ENCODE measurements at regions not wholly inside any gene's neighbourhood (a gene's known extent, or its start where the extent isn't known, plus 50 kb on each side); places are given as distances from the start of the nearest gene placed in this dataset.

DNA sequence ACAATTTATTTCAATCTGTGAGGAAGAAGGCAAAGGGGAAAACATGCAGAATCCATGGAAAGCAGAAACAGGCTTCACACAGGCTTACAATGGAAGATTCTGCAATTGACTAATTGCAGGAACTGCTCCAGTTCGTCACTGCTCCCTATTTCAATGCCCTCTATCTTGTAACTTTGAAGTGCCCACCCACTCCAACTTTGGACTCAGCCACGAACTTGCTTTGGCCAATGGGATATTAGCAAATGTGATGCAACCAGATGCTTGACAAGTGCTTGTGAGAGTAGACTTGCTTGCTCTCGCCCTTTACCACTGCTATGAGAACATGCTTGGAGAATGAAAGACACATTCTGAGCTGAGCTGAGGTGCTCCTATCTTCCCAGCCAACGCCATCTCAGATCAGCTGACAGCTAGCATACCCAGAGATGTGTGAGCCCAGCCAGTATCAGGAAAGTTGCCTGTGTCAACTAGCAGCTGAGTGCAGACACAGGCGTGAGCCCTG lies 105.7 kb upstream of the PTCHD1 start:
- Histone ChIP-seq H3K4me1 (ENCODE audit: insufficient read depth, low read length) (no peaks in the 10 kb centered on the region), H3K9me3 (ENCODE audit: control insufficient read depth in 1 of 2, low read length in 2 of 2) (no peaks in the 10 kb centered on the region), H3K27ac (ENCODE audit: low read depth, low read length) (no peak overlapping the region), H3K27me3 (ENCODE audit: insufficient read depth, low read length) (no peaks in the 10 kb centered on the region), H3K36me3 (ENCODE audit: insufficient read depth, low read length) (no peaks in the 10 kb centered on the region), H3K4me3 (ENCODE audit: low read length in 2 of 2) (no peak overlapping the region)
- H3K9me3 Mint-ChIP-seq = no peaks in the 10 kb centered on the region
- H3K36me3 Mint-ChIP-seq = no peaks in the 10 kb centered on the region
- DNase-seq = no peak
- no peak overlapping the region for H3K4me3 Mint-ChIP-seq
- H3K27ac Mint-ChIP-seq = no peak overlapping the region
- H3K4me1 Mint-ChIP-seq = no peaks in the 10 kb centered on the region
- intact Hi-C loops (cut with micrococcal nuclease) = no loop called here
- ChIA-PET CTCF (ENCODE audit: partially characterized antibody) (no interaction called here), POLR2A (ENCODE audit: partially characterized antibody) (no interaction called here)
- peaks cover 0 to 3% of the 10 kb centered on the region in 2 donors for H3K27me3 Mint-ChIP-seq

DNA sequence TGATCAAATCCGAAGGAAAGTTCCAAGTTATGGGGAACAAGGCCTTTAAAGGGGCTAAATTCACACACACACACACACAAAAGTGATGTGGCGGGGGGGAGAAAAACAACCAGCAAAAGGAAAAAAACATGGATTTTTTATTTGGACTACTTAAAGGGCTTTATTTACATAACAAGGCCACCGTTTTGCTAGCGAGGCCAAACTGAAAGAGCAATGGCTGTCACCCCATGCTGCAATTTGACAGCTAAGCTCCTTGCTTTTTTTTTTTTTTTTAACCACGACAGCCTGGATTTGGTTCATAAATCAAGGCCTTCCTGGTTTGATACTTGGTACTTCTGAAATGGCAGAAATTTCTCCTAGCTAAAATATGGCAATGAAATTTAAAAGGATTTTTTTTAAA lies 99.6 kb upstream of the PTCHD1 start:
- H3K36me3 Mint-ChIP-seq = no peaks in the 10 kb centered on the region
- Histone ChIP-seq H3K4me1 (ENCODE audit: insufficient read depth, low read length) (no peaks in the 10 kb centered on the region), H3K27ac (ENCODE audit: low read depth, low read length) (no peak overlapping the region), H3K4me3 (ENCODE audit: low read length in 2 of 2) (no peak overlapping the region), H3K9me3 (ENCODE audit: control insufficient read depth in 1 of 2, low read length in 2 of 2) (no peaks in the 10 kb centered on the region), H3K36me3 (ENCODE audit: insufficient read depth, low read length) (no peaks in the 10 kb centered on the region), H3K27me3 (ENCODE audit: insufficient read depth, low read length) (no peaks in the 10 kb centered on the region)
- H3K9me3 Mint-ChIP-seq = peaks cover 0 to 2% (median 0%) of the 10 kb centered on the region in 8 donors
- ChIA-PET POLR2A (ENCODE audit: partially characterized antibody) (no interaction called here), CTCF (ENCODE audit: partially characterized antibody) (no interaction called here)
- H3K4me1 Mint-ChIP-seq = no peaks in the 10 kb centered on the region
- no peak overlapping the region for H3K27ac Mint-ChIP-seq
- no peak overlapping the region for H3K4me3 Mint-ChIP-seq
- no peak for DNase-seq
- no peaks in the 10 kb centered on the region for H3K27me3 Mint-ChIP-seq
- intact Hi-C loops (cut with micrococcal nuclease) = no loop called here

DNA sequence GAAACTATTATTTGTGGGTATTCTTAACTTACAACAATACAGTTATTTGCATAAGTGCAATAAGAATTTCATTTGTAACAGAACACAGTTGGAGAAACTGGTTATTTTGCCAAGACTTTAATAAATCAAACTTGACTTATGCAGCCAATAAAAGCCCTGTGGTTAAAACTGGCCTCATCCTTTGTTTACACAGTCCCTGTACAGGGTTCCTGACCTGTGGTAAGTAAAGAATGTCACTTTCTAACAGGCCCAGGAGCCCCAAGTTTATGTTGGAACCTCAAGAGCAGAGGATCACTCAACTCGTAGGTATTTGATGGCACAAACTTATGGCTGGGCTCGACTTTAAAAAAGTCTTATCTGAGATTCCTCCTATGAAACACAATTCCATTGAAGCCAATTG lies 88.6 kb upstream of the PTCHD1 start:
- Mint-ChIP-seq H3K4me3 (no peak overlapping the region), H3K4me1 (no peaks in the 10 kb centered on the region), H3K27me3 (no peaks in the 10 kb centered on the region), H3K9me3 (peaks cover 0 to 5% (median 0%) of the 10 kb centered on the region in 8 donors), H3K27ac (no peak overlapping the region), H3K36me3 (no peaks in the 10 kb centered on the region)
- CTCF ChIA-PET (ENCODE audit: partially characterized antibody) = no interaction called here
- no peaks in the 10 kb centered on the region for H3K9me3 ChIP-seq (ENCODE audit: control insufficient read depth in 1 of 2, low read length in 2 of 2)
- intact Hi-C loops (cut with micrococcal nuclease) = no loop called here
- no peaks in the 10 kb centered on the region for H3K36me3 ChIP-seq (ENCODE audit: insufficient read depth, low read length)
- H3K27me3 ChIP-seq (ENCODE audit: insufficient read depth, low read length) = no peaks in the 10 kb centered on the region
- POLR2A ChIA-PET (ENCODE audit: partially characterized antibody) = no interaction called here
- no peak overlapping the region for H3K27ac ChIP-seq (ENCODE audit: low read depth, low read length)
- H3K4me1 ChIP-seq (ENCODE audit: insufficient read depth, low read length) = no peaks in the 10 kb centered on the region
- H3K4me3 ChIP-seq (ENCODE audit: low read length in 2 of 2) = no peak overlapping the region
- no peak for DNase-seq

DNA sequence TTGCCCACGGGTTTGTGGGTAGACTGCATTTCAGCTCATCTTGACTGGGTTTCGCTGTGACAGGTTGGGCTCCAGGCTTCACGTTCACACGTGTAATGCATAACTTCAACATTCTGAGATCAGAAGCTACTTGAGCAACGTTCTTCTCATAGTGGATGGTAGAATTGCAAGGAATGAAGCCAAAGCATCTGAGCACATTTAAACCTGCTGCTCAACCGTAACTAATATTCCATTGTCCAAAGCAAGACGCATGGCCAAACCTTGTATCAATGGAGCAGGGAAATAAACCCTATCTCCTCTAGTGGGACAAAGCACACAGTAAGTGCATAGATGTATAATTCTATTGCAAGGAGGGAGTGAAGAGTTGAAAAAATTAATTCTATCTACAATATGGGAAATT lies 86.5 kb upstream of the PTCHD1 start:
- Histone ChIP-seq H3K27me3 (ENCODE audit: insufficient read depth, low read length) (no peaks in the 10 kb centered on the region), H3K9me3 (ENCODE audit: control insufficient read depth in 1 of 2, low read length in 2 of 2) (no peaks in the 10 kb centered on the region), H3K36me3 (ENCODE audit: insufficient read depth, low read length) (no peaks in the 10 kb centered on the region), H3K4me3 (ENCODE audit: low read length in 2 of 2) (no peak overlapping the region), H3K4me1 (ENCODE audit: insufficient read depth, low read length) (no peaks in the 10 kb centered on the region), H3K27ac (ENCODE audit: low read depth, low read length) (no peak overlapping the region)
- H3K9me3 Mint-ChIP-seq = peaks cover 0 to 7% (median 3%) of the 10 kb centered on the region in 8 donors
- no peak for DNase-seq
- POLR2A ChIA-PET (ENCODE audit: partially characterized antibody) = no interaction called here
- H3K36me3 Mint-ChIP-seq = no peaks in the 10 kb centered on the region
- no peak overlapping the region for H3K27ac Mint-ChIP-seq
- H3K4me1 Mint-ChIP-seq = no peaks in the 10 kb centered on the region
- H3K27me3 Mint-ChIP-seq = no peaks in the 10 kb centered on the region
- intact Hi-C loops (cut with micrococcal nuclease) = no loop called here
- no peak overlapping the region for H3K4me3 Mint-ChIP-seq
- CTCF ChIA-PET (ENCODE audit: partially characterized antibody) = no interaction called here

DNA sequence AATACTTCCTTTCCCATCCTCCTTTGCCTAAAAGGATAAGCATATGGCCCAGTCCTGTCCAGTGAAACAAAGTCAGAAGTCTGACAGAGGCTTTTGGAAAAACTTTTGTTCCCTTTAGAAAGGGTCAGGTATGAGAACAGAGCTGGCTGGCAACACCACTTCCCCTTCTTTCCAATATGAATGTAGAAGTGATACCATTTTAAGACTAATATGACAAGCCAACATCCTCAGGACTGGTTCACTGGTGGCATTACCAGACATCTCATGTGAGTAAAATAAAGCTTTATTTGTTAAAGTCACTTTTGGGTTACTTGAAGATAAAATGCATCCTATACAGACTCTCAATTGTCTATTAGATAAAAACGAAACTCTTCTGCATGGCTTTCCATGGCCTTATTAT lies 83.6 kb upstream of the PTCHD1 start:
- ChIA-PET CTCF (ENCODE audit: partially characterized antibody) (no interaction called here), POLR2A (ENCODE audit: partially characterized antibody) (no interaction called here)
- no peaks in the 10 kb centered on the region for H3K4me1 ChIP-seq (ENCODE audit: insufficient read depth, low read length)
- no peak overlapping the region for H3K27ac ChIP-seq (ENCODE audit: low read depth, low read length)
- no peaks in the 10 kb centered on the region for H3K36me3 ChIP-seq (ENCODE audit: insufficient read depth, low read length)
- no peaks in the 10 kb centered on the region for H3K36me3 Mint-ChIP-seq
- intact Hi-C loops (cut with micrococcal nuclease) = no loop called here
- H3K4me3 Mint-ChIP-seq = no peak overlapping the region
- no peaks in the 10 kb centered on the region for H3K27me3 Mint-ChIP-seq
- H3K4me3 ChIP-seq (ENCODE audit: low read length in 2 of 2) = no peak overlapping the region
- no peaks in the 10 kb centered on the region for H3K9me3 ChIP-seq (ENCODE audit: control insufficient read depth in 1 of 2, low read length in 2 of 2)
- no peak for DNase-seq
- no peak overlapping the region for H3K27ac Mint-ChIP-seq
- H3K9me3 Mint-ChIP-seq = peaks cover 0 to 11% (median 3%) of the 10 kb centered on the region in 8 donors
- no peaks in the 10 kb centered on the region for H3K27me3 ChIP-seq (ENCODE audit: insufficient read depth, low read length)
- H3K4me1 Mint-ChIP-seq = no peaks in the 10 kb centered on the region

DNA sequence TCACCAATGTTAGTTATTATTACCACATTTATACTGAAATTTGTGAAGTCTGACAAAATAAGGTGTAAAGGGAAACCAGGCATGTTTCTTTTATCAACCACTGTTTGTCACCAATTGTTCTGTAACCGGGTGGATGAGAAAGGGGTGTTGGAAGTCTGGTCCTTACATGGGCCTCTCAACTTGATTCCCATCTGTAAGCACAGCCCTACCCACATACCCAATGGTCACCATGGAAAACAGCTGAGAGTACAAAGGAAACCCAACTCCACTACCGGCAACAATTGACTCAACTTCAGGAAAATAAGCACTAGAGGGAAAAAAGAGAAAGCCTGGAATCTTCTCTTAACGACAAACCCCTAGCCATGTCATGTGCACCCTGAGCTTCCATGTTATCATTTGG lies 70.8 kb upstream of the PTCHD1 start:
- H3K36me3 Mint-ChIP-seq = no peaks in the 10 kb centered on the region
- no peaks in the 10 kb centered on the region for H3K36me3 ChIP-seq (ENCODE audit: insufficient read depth, low read length)
- CTCF ChIA-PET (ENCODE audit: partially characterized antibody) = no interaction called here
- no peaks in the 10 kb centered on the region for H3K4me1 ChIP-seq (ENCODE audit: insufficient read depth, low read length)
- H3K27me3 ChIP-seq (ENCODE audit: insufficient read depth, low read length) = no peaks in the 10 kb centered on the region
- intact Hi-C loops (cut with micrococcal nuclease) = no loop called here
- no peak overlapping the region for H3K27ac ChIP-seq (ENCODE audit: low read depth, low read length)
- no peaks in the 10 kb centered on the region for H3K9me3 ChIP-seq (ENCODE audit: control insufficient read depth in 1 of 2, low read length in 2 of 2)
- no peak overlapping the region for H3K4me3 ChIP-seq (ENCODE audit: low read length in 2 of 2)
- H3K9me3 Mint-ChIP-seq = peaks cover 0 to 3% (median 0%) of the 10 kb centered on the region in 8 donors
- no peaks in the 10 kb centered on the region for H3K27me3 Mint-ChIP-seq
- H3K4me1 Mint-ChIP-seq = peaks cover 0 to 2% (median 0%) of the 10 kb centered on the region in 4 donors
- no peak overlapping the region for H3K4me3 Mint-ChIP-seq
- POLR2A ChIA-PET (ENCODE audit: partially characterized antibody) = no interaction called here
- H3K27ac Mint-ChIP-seq = no peak overlapping the region
- no peak for DNase-seq

DNA sequence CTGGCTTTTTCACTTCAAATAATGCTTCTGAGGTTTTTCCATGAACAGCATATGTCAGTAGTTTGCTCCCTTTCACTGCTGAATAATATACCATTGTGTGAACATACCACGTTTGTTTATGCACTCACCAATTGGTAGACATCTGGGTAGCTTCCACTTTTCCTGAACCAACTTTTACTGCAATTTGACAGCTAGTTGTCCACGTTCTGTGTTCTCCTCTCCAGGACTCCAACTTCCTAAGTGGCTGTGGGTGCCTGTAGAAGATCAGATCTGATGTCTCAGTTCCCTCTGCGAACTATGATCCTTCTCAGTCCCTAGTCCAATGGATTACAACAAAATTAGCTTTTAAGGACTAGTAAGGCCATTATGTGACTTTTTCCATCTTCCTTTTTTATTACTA lies 64.7 kb upstream of the PTCHD1 start:
- Histone ChIP-seq H3K36me3 (ENCODE audit: insufficient read depth, low read length) (no peaks in the 10 kb centered on the region), H3K4me1 (ENCODE audit: insufficient read depth, low read length) (no peaks in the 10 kb centered on the region), H3K4me3 (ENCODE audit: low read length in 2 of 2) (no peak overlapping the region), H3K27me3 (ENCODE audit: insufficient read depth, low read length) (no peaks in the 10 kb centered on the region), H3K9me3 (ENCODE audit: control insufficient read depth in 1 of 2, low read length in 2 of 2) (no peaks in the 10 kb centered on the region), H3K27ac (ENCODE audit: low read depth, low read length) (no peak overlapping the region)
- CTCF ChIA-PET (ENCODE audit: partially characterized antibody) = no interaction called here
- DNase-seq = no peak
- POLR2A ChIA-PET (ENCODE audit: partially characterized antibody) = no interaction called here
- H3K27ac Mint-ChIP-seq = no peak overlapping the region
- H3K4me1 Mint-ChIP-seq = peaks cover 0 to 2% (median 0%) of the 10 kb centered on the region in 4 donors
- H3K36me3 Mint-ChIP-seq = no peaks in the 10 kb centered on the region
- no peaks in the 10 kb centered on the region for H3K9me3 Mint-ChIP-seq
- intact Hi-C loops (cut with micrococcal nuclease) = no loop called here
- H3K4me3 Mint-ChIP-seq = no peak overlapping the region
- no peaks in the 10 kb centered on the region for H3K27me3 Mint-ChIP-seq

DNA sequence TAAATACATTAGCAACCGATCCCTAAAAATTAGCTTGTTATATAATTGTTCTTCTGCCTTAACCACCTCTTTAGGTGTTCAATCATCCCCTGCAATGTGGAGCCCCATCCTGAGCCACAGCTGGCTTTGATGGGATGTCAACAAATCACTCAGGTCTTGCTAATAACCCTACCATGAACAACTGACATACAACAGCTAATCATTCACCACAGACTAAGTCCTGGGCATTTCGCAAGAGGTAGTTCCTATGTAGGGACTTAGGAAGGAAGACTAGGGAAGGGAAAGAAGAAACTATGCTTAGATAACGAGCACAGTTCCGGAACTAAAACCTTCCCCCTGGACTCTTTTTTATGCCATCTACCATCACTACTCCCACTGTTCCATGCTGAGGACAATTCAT lies 63.6 kb upstream of the PTCHD1 start:
- Mint-ChIP-seq H3K9me3 (no peaks in the 10 kb centered on the region), H3K36me3 (no peaks in the 10 kb centered on the region), H3K4me1 (peaks cover 0 to under 1% (median 0%) of the 10 kb centered on the region in 4 donors), H3K27me3 (no peaks in the 10 kb centered on the region), H3K4me3 (no peak overlapping the region), H3K27ac (no peak overlapping the region)
- H3K4me3 ChIP-seq (ENCODE audit: low read length in 2 of 2) = no peak overlapping the region
- H3K4me1 ChIP-seq (ENCODE audit: insufficient read depth, low read length) = no peaks in the 10 kb centered on the region
- no peak overlapping the region for H3K27ac ChIP-seq (ENCODE audit: low read depth, low read length)
- intact Hi-C loops (cut with micrococcal nuclease) = no loop called here
- DNase-seq = no peak
- no peaks in the 10 kb centered on the region for H3K36me3 ChIP-seq (ENCODE audit: insufficient read depth, low read length)
- H3K9me3 ChIP-seq (ENCODE audit: control insufficient read depth in 1 of 2, low read length in 2 of 2) = no peaks in the 10 kb centered on the region
- CTCF ChIA-PET (ENCODE audit: partially characterized antibody) = no interaction called here
- POLR2A ChIA-PET (ENCODE audit: partially characterized antibody) = no interaction called here
- no peaks in the 10 kb centered on the region for H3K27me3 ChIP-seq (ENCODE audit: insufficient read depth, low read length)

Data from CD4-positive, alpha-beta memory T cell (primary cell).